Stomach (tissue), 8 donors: ENCODE measurements at regions not wholly inside any gene's neighbourhood (a gene's known extent, or its start where the extent isn't known, plus 50 kb on each side); places are given as distances from the start of the nearest gene placed in this dataset.

Experiments used
- DNase-seq, 2 donors: peaks; one replicate each; pipeline versions ENCODE4 v3.0.0 to v3.0.0-alpha.2; 2013 to 2019
- H3K27ac ChIP-seq, 5 donors: fragments of 200-600 bp in 4 of 5; sonication (generic) in 4 of 5; one replicate each; pipeline ENCODE4 v1.5.1; 2013 to 2019; ENCODE audit warnings: mild to moderate bottlenecking in 1 of 5, moderate library complexity in 1 of 5
- H3K27me3 ChIP-seq, 3 donors: fragments of 200-600 bp; sonication (generic); one replicate each; pipeline ENCODE4 v1.5.1; 2017 to 2019; ENCODE audit warnings: mixed run types in 1 of 3
- H3K36me3 ChIP-seq, 4 donors: fragments of 200-600 bp; sonication (generic); 1 replicate in 3 of 4; 2 replicates in 1 of 4; pipeline ENCODE4 v1.5.1; 2016 to 2019
- H3K4me1 ChIP-seq, 4 donors: fragments of 200-600 bp; sonication (generic); one replicate each; pipeline ENCODE4 v1.5.1; 2016 to 2019
- H3K4me3 ChIP-seq, 4 donors: fragments of 200-600 bp; sonication (generic) in 3 of 4; one replicate each; pipeline ENCODE4 v1.5.1; 2016 to 2019; ENCODE audit warnings: mild to moderate bottlenecking in 1 of 4
- H3K9me3 ChIP-seq, 4 donors: fragments of 200-600 bp; sonication (generic); one replicate each; pipeline ENCODE4 v1.5.1; 2016 to 2019
- EP300 ChIP-seq: sonication (generic); formaldehyde crosslinking; IDR thresholded peaks from one replicate; pipeline ENCODE4 v1.6.1; 2017; ENCODE audit warnings: antibody characterized with exemption
- POLR2A ChIP-seq, 4 donors: fragments of 450-650 bp; IDR thresholded peaks; one replicate each; pipeline ENCODE4 v1.6.1; 2016; ENCODE audit warnings: antibody characterized with exemption in 4 of 4, control low read depth in 2 of 4, mild to moderate bottlenecking in 1 of 4, moderate library complexity in 1 of 4
- POLR2AphosphoS5 ChIP-seq, 3 donors: sonication (generic); formaldehyde crosslinking; IDR thresholded peaks; one replicate each; pipeline ENCODE4 v1.6.1; 2016; ENCODE audit warnings: antibody characterized with exemption in 3 of 3
- whole genome bisulfite sequencing, 5 donors: extraction: QIAGEN DNeasy Blood & Tissue Kit in 3 of 5; methylation state at CpG; one replicate each; pipeline versions ENCODE4 v1.1.5 to v1.1.7; 2013 to 2018; 5-methylcytosine and 5-hydroxymethylcytosine counted together
- intact Hi-C: fragments of 100-400 bp; cut with DNase I; formaldehyde crosslinking; loops from one replicate; pipeline ENCODE4 v1.15.1; 2023; ENCODE audit warnings: low total_unique reads
- TF ChIP-seq, protein P1 (sequence below), 7 experiments: fragments of 450-650 bp in 4 of 7; fragments of 200-600 bp in 3 of 7; sonication (generic) in 3 of 7; IDR thresholded peaks; one replicate each; pipeline ENCODE4 v1.5.1; 2016 to 2019; ENCODE audit warnings: antibody characterized with exemption in 7 of 7, control low read depth in 2 of 7, mild to moderate bottlenecking in 1 of 7
- donor health status: healthy with polysubstance abuse.
- donor health status: Bipolar disorder and iron deficiency.
- donor health status: healthy.

DNA sequence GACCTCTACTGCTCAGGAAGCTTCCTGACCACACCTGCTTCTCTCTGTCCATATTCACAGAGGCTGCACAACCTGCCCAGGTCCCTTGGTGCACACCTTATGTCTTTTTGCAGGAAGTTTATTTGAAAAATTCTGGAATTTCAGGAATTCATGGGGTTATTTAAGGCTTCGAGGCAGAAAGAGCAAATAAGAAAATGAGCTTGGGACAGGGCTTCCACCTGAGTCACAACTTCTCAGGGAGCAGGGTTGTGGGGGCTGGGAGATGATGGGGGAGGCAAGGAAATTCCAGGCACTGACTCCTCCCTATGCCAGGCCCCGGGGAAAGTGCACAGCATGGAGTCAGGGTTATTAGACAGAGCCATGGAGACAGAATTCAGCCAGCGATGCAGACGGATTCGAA lies 57.7 kb downstream of the INHBB start:
- TF ChIP-seq, protein P1, sequence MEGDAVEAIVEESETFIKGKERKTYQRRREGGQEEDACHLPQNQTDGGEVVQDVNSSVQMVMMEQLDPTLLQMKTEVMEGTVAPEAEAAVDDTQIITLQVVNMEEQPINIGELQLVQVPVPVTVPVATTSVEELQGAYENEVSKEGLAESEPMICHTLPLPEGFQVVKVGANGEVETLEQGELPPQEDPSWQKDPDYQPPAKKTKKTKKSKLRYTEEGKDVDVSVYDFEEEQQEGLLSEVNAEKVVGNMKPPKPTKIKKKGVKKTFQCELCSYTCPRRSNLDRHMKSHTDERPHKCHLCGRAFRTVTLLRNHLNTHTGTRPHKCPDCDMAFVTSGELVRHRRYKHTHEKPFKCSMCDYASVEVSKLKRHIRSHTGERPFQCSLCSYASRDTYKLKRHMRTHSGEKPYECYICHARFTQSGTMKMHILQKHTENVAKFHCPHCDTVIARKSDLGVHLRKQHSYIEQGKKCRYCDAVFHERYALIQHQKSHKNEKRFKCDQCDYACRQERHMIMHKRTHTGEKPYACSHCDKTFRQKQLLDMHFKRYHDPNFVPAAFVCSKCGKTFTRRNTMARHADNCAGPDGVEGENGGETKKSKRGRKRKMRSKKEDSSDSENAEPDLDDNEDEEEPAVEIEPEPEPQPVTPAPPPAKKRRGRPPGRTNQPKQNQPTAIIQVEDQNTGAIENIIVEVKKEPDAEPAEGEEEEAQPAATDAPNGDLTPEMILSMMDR (IDR thresholded peaks at IDR 0.05): no peak
- TF ChIP-seq EP300 (no peak), POLR2AphosphoS5 (IDR thresholded peaks at IDR 0.05) (no peak), POLR2A (IDR thresholded peaks at IDR 0.05) (no peak)
- Histone ChIP-seq H3K36me3 (no peaks in the 10 kb centered on the region), H3K4me1 (peaks cover 0 to 7% (median 3%) of the 10 kb centered on the region in 4 donors), H3K27me3 (peaks cover 0 to 6% (median 0%) of the 10 kb centered on the region in 3 donors), H3K4me3 (no peak overlapping the region), H3K27ac (no peak overlapping the region), H3K9me3 (peaks cover 0 to 8% (median 2%) of the 10 kb centered on the region in 4 donors)
- intact Hi-C loops: no loop called here
- 70 to 85% (median 78%) methylated on average over 5 of the region's 5 CpGs for WGBS, 5 donors
- no peak for DNase-seq

DNA sequence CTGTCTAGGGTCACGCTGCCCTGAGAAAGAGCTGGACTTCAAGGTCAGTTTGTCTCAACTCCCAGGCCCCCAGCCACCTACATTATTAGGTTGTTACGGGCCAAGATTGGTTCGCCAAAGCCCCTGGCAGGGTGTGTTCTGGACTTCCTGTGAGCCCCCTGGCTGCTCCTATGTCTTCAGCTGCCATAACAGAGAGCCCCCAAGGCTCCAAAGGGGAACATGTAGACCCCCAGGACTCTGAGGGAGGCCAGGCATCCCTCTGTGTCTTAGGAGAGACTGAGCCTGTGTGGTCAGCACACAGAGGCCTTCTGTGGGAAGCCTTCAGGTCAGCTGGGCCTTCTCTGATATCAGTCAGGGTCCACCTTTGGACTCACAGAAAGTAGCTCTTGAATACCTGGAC lies 58.3 kb downstream of the INHBB start:
- intact Hi-C loops: no loop called here
- Histone ChIP-seq H3K4me3 (no peak overlapping the region), H3K27me3 (peaks cover 0 to 6% (median 0%) of the 10 kb centered on the region in 3 donors), H3K4me1 (peaks cover 0 to 2% (median under 1%) of the 10 kb centered on the region in 4 donors), H3K36me3 (no peaks in the 10 kb centered on the region), H3K9me3 (peaks cover 0 to 13% (median 5%) of the 10 kb centered on the region in 4 donors), H3K27ac (no peak overlapping the region)
- TF ChIP-seq, protein P1 (IDR thresholded peaks at IDR 0.05): no peak
- TF ChIP-seq POLR2A (IDR thresholded peaks at IDR 0.05) (no peak), POLR2AphosphoS5 (IDR thresholded peaks at IDR 0.05) (no peak), EP300 (no peak)
- no peak for DNase-seq
- 76 to 96% (median 93%) methylated on average over 3 of the region's 3 CpGs for WGBS, 5 donors

DNA sequence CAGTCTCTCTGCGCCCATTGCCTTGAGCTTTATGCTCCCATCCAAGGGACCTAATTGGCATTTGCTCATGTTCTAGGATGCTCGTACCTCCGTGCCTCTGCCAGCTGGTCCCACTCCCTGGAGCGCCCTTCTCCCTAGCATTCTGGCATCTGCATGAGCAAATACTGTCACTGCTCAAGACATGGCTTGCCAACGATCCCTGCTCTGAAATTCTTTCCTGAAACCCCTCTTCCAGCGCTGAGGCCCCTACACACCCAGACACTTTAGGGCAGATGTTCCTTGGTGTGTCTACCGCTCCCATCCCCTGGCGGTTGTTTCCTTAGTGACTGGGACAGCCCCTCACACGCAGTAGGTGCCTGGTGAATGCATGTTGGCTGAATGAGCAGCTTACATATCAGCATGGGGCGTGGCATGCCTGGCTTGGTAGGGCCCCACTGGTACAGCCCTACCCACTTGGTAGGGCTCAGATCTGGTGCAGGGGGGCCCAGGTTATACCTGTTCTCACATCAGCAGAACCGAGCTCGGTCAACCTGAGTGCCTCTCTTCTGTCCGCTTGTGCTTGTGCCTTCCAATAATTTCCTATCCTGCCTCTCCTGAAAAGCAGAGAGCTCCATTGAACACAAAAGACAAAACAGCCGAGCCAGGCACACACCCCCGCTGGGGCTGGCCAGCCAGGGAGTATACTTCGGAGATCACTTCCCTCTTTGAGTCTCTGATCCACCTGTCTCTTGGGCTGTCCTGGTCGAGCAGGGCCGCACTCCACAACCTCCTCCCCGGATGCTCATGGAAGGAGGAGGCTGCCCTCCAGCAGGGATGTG lies 59.2 kb downstream of the INHBB start:
- Histone ChIP-seq H3K9me3 (peaks cover 2 to 22% (median 11%) of the 10 kb centered on the region in 4 donors), H3K4me3 (no peak overlapping the region), H3K27me3 (peaks cover 0 to 6% (median 0%) of the 10 kb centered on the region in 3 donors), H3K27ac (no peak overlapping the region), H3K36me3 (no peaks in the 10 kb centered on the region), H3K4me1 (no peaks in the 10 kb centered on the region)
- WGBS, 5 donors: 79 to 89% (median 83%) methylated on average over 16 to 19 of the region's 19 CpGs
- TF ChIP-seq POLR2A (IDR thresholded peaks at IDR 0.05) (no peak), POLR2AphosphoS5 (IDR thresholded peaks at IDR 0.05) (no peak), EP300 (no peak)
- TF ChIP-seq, protein P1 (IDR thresholded peaks at IDR 0.05): no peak
- no peak for DNase-seq
- intact Hi-C loops: no loop called here

DNA sequence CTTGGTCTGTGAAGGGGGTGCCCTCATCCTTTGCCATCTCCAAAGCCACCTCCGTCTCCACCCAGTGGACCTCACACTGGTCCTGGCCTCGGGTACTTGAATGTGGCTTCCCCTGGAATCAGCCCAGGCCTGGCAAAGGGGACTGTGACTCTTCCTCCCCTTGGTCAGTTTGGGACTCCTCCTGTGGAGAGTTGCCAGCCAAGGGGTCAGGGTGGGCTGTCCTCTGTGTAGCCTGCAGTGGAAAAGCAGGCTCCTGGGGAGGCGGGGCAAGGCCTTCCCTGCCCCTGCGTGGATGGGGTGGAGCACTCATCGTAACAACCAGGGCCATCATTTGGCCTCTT lies 59.8 kb downstream of the INHBB start:
- H3K27me3 ChIP-seq: peaks cover 0 to 1% (median 0%) of the 10 kb centered on the region in 3 donors
- H3K27ac ChIP-seq: no peak overlapping the region
- no peak for DNase-seq
- 82 to 90% (median 87%) methylated on average over 5 of the region's 5 CpGs for WGBS, 5 donors
- H3K9me3 ChIP-seq: peaks cover 2 to 28% (median 16%) of the 10 kb centered on the region in 4 donors
- intact Hi-C loops: no loop called here
- TF ChIP-seq, protein P1 (IDR thresholded peaks at IDR 0.05): no peak
- TF ChIP-seq POLR2AphosphoS5 (IDR thresholded peaks at IDR 0.05) (no peak), EP300 (no peak), POLR2A (IDR thresholded peaks at IDR 0.05) (no peak)
- no peaks in the 10 kb centered on the region for H3K4me1 ChIP-seq
- no peaks in the 10 kb centered on the region for H3K36me3 ChIP-seq
- no peak overlapping the region for H3K4me3 ChIP-seq
